GM23338 (cell line): ENCODE measurements at regions not wholly inside any gene's neighbourhood (a gene's known extent, or its start where the extent isn't known, plus 50 kb on each side); places are given as distances from the start of the nearest gene placed in this dataset.

Experiments used
- ATAC-seq: fragments of 200-7000 bp; cut with Tn5 transposase; 3 replicates; pipeline ENCODE4 v1.9.1; 2020
- DNase-seq: peaks from one replicate; pipeline ENCODE4 v3.0.0-alpha.2; 2015; ENCODE audit warnings: low spot score
- H2AFZ ChIP-seq: fragments of 200-600 bp; sonication (generic); 2 replicates; pipeline ENCODE4 v1.8.0; 2016; ENCODE audit warnings: antibody characterized with exemption, mild to moderate bottlenecking, moderate library complexity
- H3F3A ChIP-seq: fragments of 200-600 bp; sonication (generic); replicated peaks from 2 replicates; pipeline ENCODE4 v1.8.0; 2017; ENCODE audit warnings: antibody characterized with exemption, mixed run types, low read depth
- H3K27ac ChIP-seq: fragments of 200-600 bp; sonication (generic); 2 replicates; pipeline ENCODE4 v1.6.1; 2016; ENCODE audit warnings: low read depth
- H3K27me3 ChIP-seq: fragments of 200-600 bp; sonication (generic); 2 replicates; pipeline ENCODE4 v1.8.0; 2016; ENCODE audit warnings: mild to moderate bottlenecking, mixed run types, moderate library complexity; ENCODE audit not compliant: insufficient read depth
- H3K36me3 ChIP-seq: fragments of 200-600 bp; sonication (generic); 2 replicates; pipeline ENCODE4 v1.8.0; 2016; ENCODE audit warnings: mild to moderate bottlenecking; ENCODE audit not compliant: insufficient read depth
- H3K4me1 ChIP-seq: fragments of 200-600 bp; sonication (generic); 2 replicates; pipeline ENCODE4 v1.8.0; 2016; ENCODE audit warnings: mild to moderate bottlenecking, moderate library complexity; ENCODE audit not compliant: insufficient read depth
- H3K4me2 ChIP-seq: fragments of 200-600 bp; sonication (generic); 2 replicates; pipeline ENCODE4 v1.7.1; 2017; ENCODE audit warnings: mixed run types
- H3K4me3 ChIP-seq: fragments of 200-600 bp; sonication (generic); 2 replicates; pipeline ENCODE4 v1.6.1; 2016; ENCODE audit warnings: mixed run types
- H3K79me2 ChIP-seq: fragments of 200-600 bp; sonication (generic); replicated peaks from 2 replicates; pipeline ENCODE4 v1.8.0; 2017; ENCODE audit warnings: mild to moderate bottlenecking; ENCODE audit not compliant: insufficient read depth
- H3K9me2 ChIP-seq: fragments of 200-600 bp; sonication (generic); 2 replicates; pipeline ENCODE4 v1.8.0; 2017; ENCODE audit not compliant: insufficient read depth
- H4K20me1 ChIP-seq: fragments of 200-600 bp; sonication (generic); replicated peaks from 2 replicates; pipeline ENCODE4 v1.8.0; 2017; ENCODE audit warnings: mild to moderate bottlenecking; ENCODE audit not compliant: insufficient read depth
- H3K27ac Mint-ChIP-seq: 2 replicates; pipeline ENCODE4 v1.8.0; 2020; ENCODE audit warnings: inconsistent platforms, mild to moderate bottlenecking, moderate library complexity, mixed read lengths
- H3K27me3 Mint-ChIP-seq: 3 replicates; pipeline ENCODE4 v1.8.0; 2022; ENCODE audit warnings: low read depth, mild to moderate bottlenecking, moderate library complexity, mixed read lengths, inconsistent platforms; ENCODE audit not compliant: insufficient read depth, poor library complexity
- H3K36me3 Mint-ChIP-seq: 3 replicates; pipeline ENCODE4 v1.8.0; 2021; ENCODE audit warnings: low read depth, mild to moderate bottlenecking, inconsistent platforms, moderate library complexity, mixed read lengths
- H3K4me1 Mint-ChIP-seq: 3 replicates; pipeline ENCODE4 v1.8.0; 2020; ENCODE audit warnings: mild to moderate bottlenecking, inconsistent platforms, mixed read lengths
- H3K4me3 Mint-ChIP-seq: 3 replicates; pipeline ENCODE4 v1.8.0; 2021; ENCODE audit warnings: moderate library complexity, mild to moderate bottlenecking, inconsistent platforms, mixed read lengths
- H3K9me3 Mint-ChIP-seq: 3 replicates; pipeline ENCODE4 v1.8.0; 2020; ENCODE audit warnings: moderate library complexity, mild to moderate bottlenecking, inconsistent platforms, mixed read lengths
- CREB1 ChIP-seq: fragments of 250-450 bp; sonication (Bioruptor Pico); IDR thresholded peaks from 2 replicates; pipeline ENCODE4 v1.5.0; 2020; ENCODE audit warnings: low read depth, mild to moderate bottlenecking, moderate library complexity
- CTCF ChIP-seq, 2 experiments: fragments of 200-600 bp in 1 of 2; sonication (generic) in 1 of 2; conservative IDR thresholded peaks; 2 replicates each; pipeline versions ENCODE4 v1.5.1 to v1.6.1; 2016 to 2017; ENCODE audit warnings: antibody characterized with exemption in 2 of 2, low read depth in 2 of 2, mild to moderate bottlenecking in 2 of 2, moderate library complexity in 1 of 2
- ETS1 ChIP-seq: IDR thresholded peaks from 2 replicates; pipeline ENCODE4 v1.6.1; 2016; ENCODE audit warnings: antibody characterized with exemption
- EZH2 ChIP-seq: fragments of 200-600 bp; sonication (generic); IDR thresholded peaks from one replicate; pipeline ENCODE4 v1.8.0; 2017; ENCODE audit warnings: antibody characterized with exemption, mild to moderate bottlenecking, low read depth; ENCODE audit not compliant: unreplicated experiment
- EZH2phosphoT487 ChIP-seq: fragments of 200-600 bp; sonication (generic); IDR thresholded peaks from one replicate; pipeline ENCODE4 v1.8.1; 2018; ENCODE audit warnings: antibody characterized with exemption; ENCODE audit not compliant: unreplicated experiment
- JUNB ChIP-seq: IDR thresholded peaks from one replicate; pipeline ENCODE4 v1.6.1; 2016; ENCODE audit warnings: antibody characterized with exemption; ENCODE audit not compliant: unreplicated experiment
- NANOG ChIP-seq: IDR thresholded peaks from 2 replicates; pipeline ENCODE4 v1.6.1; 2016; ENCODE audit warnings: antibody characterized with exemption, borderline replicate concordance
- POLR2AphosphoS5 ChIP-seq: IDR thresholded peaks from 2 replicates; pipeline ENCODE4 v1.6.1; 2016; ENCODE audit warnings: antibody characterized with exemption, low read depth
- REST ChIP-seq: IDR thresholded peaks from one replicate; pipeline ENCODE4 v1.6.1; 2018; ENCODE audit warnings: antibody characterized with exemption; ENCODE audit not compliant: unreplicated experiment
- STAT1 ChIP-seq: IDR thresholded peaks from one replicate; pipeline ENCODE4 v1.6.1; 2016; ENCODE audit warnings: antibody characterized with exemption; ENCODE audit not compliant: unreplicated experiment
- ZNF114 ChIP-seq: fragments of 250-450 bp; sonication (Bioruptor Pico); IDR thresholded peaks from 2 replicates; pipeline ENCODE4 v1.5.0; 2020; ENCODE audit warnings: mild to moderate bottlenecking, moderate library complexity
- ZNF331 ChIP-seq: fragments of 250-450 bp; sonication (Bioruptor Pico); IDR thresholded peaks from 2 replicates; pipeline ENCODE4 v1.5.0; 2020; ENCODE audit warnings: low read depth, mild to moderate bottlenecking, moderate library complexity
- ZNF462 ChIP-seq: fragments of 250-450 bp; sonication (Bioruptor Pico); IDR thresholded peaks from 2 replicates; pipeline ENCODE4 v1.5.0; 2020; ENCODE audit warnings: mild to moderate bottlenecking, moderate library complexity

- Mint-ChIP-seq H3K27ac (no peak overlapping the region), H3K4me1 (peaks cover 13% of the 10 kb centered on the region; the same call in 2 of the 3 replicates), H3K27me3 (no peaks in the 10 kb centered on the region), H3K4me3 (no peak overlapping the region), H3K9me3 (no peaks in the 10 kb centered on the region), H3K36me3 (no peaks in the 10 kb centered on the region)
- Histone ChIP-seq H4K20me1 (0 out of 2 replicates have a peak, but pooled peaks cover 4% of the 10 kb centered on the region), H3K27me3 (peaks cover 5% of the 10 kb centered on the region; the same call in 1 of the 2 replicates), H3K79me2 (no peaks in the 10 kb centered on the region), H3K27ac (no peak overlapping the region), H3K4me1 (peaks cover 5% of the 10 kb centered on the region), H3K4me2 (0 out of 2 replicates have a peak overlapping the region, but pooled peaks have one; percentile 3), H2AFZ (no peak overlapping the region), H3K9me2 (no peaks in the 10 kb centered on the region), H3K4me3 (no peak overlapping the region), H3F3A (no peaks in the 10 kb centered on the region), H3K36me3 (no peaks in the 10 kb centered on the region)
- ATAC-seq (peak; percentile 80), DNase-seq (peak; percentile 75)
- TF ChIP-seq STAT1 (no peak), POLR2AphosphoS5 (no peak), ETS1 (no peak), ZNF331 (CRISPR knock-in tag) (no peak), JUNB (no peak), ZNF114 (CRISPR knock-in tag) (no peak), ZNF462 (CRISPR knock-in tag) (no peak), EZH2 (no peak), CTCF (conservative IDR thresholded peaks at IDR 0.05; ENCODE audit: low read depth in 2 of 2) (no peak), EZH2phosphoT487 (no peak), REST (no peak), NANOG (no peak), CREB1 (CRISPR knock-in tag) (no peak)
Measured at GRCh38 chr18:65257149-65257548, 493.7 kb upstream of the CDH7 start.
